NCI-H1092 (cell line): ENCODE measurements at regions not wholly inside any gene's neighbourhood (a gene's known extent, or its start where the extent isn't known, plus 50 kb on each side); places are given as distances from the start of the nearest gene placed in this dataset.

Source experiments
- DNase-seq: peaks from one replicate; lab custom pipeline; 2025; lab: John Stamatoyannopoulos, UW

DNA sequence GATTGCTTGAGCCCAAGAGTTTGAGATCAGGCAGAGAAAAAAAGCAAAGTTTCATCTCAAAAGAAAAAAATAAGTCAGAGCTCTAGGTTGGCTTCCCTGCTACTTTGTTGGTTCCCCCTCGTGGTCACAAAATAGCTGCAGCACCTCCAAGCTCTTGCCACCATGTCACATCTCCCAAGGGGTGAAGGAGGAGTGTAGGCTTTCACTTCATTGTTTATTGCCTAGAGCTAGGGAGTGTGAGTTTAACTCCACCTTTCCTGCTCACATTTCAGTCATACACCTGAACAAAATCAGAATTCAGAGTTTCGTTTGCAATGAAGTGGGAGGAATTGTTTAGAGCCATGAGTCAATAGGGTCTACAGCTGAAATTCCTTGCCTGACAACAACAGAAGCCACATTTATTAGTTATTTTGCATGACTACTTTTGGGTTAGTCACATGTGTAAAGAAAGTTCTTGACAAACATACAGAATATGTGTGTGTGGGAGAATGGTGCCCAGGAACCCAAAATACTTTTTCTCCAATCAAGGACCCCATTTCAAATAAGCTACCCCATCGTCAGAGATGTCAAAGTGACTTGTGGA is 56.2 kb upstream of the UFL1 start:
- DNase-seq: no peak

DNA sequence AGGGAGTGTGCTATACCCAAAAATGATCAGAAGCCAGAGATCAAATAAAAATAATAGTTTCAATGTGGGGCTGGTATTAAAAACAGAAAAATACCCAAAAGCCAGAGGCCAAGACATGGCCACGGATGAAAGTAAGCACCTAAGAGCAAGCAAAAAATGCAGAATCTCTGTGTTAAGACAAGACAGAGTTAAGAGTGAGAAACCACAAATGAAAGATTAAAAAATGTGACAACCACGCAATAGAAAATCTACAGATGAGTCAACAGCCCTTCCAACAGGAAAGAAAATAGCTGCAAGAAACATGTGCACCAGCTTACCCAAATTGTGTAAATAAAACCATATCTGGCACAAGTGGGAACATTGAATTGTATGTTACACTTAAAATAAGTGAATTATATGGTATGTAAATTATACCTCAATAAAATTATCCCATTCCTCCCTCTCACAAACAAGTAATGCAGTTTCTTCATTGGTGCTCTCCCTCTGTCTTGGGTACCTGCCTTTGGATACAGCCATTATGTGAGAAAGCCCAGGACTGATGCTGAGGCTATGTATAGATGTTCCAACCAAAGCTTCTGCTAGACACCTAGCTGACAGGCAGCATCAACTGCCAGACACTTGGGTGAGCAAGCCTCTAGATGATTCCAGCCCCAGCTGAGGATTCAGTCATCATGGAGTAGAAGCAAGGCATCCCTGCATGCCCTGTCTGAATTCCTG is 55.3 kb upstream of the UFL1 start:
- DNase-seq: no peak

DNA sequence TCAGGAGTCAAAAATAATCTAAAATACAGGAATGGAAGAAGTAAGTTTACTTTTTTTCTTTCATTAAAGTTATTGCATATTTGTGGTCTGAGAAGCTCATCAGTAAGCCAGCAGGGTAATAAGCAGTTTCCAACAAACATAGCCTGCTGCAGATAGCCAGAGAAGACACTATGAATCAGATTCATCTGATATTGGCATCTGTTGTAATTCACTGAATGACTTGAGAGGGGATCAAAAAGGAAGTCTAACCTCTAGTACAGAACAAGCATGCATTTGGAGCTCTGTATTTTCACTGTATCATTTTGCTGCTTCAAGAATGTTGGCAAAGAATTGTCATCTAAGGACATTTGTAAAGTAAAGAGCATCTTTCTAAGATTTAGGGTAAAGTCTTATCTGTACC is 53.8 kb upstream of the UFL1 start:
- no peak for DNase-seq

DNA sequence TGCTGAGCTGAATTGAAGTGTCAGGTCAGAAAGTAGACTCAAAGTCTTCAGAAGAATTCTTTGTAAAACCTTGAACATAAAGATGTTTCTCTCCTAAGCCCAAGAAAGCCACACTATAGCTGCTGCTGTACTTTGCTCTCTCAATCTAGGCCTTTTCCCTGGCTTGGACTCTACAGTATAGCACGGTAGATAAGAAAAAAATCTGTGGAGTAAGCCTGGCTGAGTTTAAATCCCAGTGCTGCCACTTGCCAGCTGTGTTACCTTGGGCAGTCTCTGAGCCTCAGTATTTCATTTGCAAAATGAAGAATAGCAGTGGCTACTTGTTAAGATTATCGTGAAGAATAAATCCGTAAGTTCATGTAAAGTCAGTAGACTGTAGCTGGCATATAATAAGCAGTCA is 53.3 kb upstream of the UFL1 start:
- DNase-seq: no peak

DNA sequence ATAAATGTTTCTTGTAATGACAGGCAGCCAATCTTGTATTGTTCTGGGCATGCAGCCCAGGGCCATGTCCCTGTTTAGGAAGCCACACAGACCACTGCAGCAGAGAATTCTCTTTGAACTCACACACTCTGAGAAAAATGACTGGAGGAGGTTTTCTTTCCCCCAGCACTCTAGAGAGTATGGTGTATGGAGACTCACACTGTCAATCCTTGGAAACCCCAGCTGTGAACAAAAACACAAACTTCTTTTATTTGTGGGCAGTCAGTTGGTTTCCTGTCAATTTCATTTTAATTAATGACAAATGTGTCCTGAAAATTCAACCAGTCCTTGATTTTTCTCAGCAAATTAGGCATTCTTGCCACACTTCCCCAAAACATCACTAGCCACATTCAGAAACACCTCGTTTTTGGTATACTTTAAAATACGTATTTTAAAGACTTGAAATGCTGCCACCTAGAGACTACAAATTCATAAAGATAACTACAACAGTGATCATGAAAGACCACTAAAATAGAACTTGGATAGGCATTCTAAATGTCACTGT is 52.9 kb upstream of the UFL1 start:
- no peak for DNase-seq

DNA sequence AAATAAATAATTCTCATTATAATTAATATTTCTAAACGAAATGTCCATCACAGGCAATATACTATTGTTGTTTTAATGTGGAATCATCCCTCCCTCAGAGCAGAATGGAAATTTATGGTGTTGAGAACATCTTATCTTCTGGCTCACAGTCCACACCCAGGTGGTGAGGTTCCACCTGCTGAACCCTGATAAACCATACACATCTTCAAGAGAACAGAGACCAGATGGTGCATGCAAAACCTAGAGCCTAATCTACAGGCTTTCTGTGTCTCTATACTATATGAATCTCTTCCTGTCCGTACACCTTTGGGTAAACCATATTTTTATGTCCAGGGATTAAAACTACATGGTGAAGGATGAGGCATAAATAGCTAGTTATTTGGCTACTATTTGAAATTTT is 52.3 kb upstream of the UFL1 start:
- DNase-seq: no peak

DNA sequence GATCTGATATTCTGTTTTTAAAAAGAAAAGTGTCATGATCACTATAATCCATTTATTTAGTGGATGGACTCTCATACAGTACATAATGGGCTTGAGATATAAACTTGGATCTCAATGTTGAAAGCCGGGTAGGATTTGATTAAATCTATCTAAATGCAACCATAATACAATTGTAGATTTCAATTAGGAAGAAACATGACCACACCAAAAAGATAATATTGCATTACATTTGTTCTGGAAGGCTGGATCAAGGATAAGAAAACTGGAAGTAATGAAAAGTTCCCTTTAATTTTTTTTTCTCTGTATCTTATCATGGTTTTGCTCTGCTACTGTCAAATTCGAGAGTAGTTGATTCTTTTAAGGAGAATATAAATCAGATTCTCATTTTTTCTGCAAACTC is 51.3 kb upstream of the UFL1 start:
- DNase-seq: no peak
